Stimulated activated CD8-positive, alpha-beta memory T cell treated with anti-CD3 and anti-CD28 coated beads, Interleukin-15, amount 100 ng/mL, for 4 hours (primary cell): ENCODE measurements at regions not wholly inside any gene's neighbourhood (a gene's known extent, or its start where the extent isn't known, plus 50 kb on each side); places are given as distances from the start of the nearest gene placed in this dataset.

ENCODE experiments used
- DNase-seq, 2 donors: peaks; one replicate each; pipeline ENCODE4 v3.0.0-alpha.2; 2020; ENCODE audit warnings: low read depth in 2 of 2

DNA sequence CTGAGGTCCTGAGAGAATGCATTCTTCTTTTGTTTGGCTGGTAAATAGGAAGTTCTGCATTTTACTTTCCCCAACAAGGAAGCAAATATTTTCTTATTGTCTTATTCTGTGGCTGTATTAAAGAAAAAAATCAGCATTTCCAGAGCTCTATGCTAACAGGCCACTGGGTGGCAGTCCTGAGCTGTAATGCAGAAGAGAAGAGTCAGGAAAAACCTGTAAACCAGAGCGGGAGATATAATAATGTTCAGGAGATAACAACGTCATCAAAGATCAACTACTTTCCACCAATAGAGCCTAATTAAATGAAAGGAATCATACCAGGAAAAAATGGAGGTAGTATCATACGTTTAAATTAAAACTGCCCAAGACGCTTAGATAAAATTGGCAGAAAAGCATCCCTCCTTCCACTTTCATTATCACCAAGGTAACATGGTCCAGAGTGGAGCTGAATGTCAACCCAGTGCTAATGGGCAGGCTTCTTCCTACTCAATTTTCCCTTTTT, 55.6 kb upstream of the CARMIL1 start:
- DNase-seq: peak in 1 of 2 donors; percentile 13

DNA sequence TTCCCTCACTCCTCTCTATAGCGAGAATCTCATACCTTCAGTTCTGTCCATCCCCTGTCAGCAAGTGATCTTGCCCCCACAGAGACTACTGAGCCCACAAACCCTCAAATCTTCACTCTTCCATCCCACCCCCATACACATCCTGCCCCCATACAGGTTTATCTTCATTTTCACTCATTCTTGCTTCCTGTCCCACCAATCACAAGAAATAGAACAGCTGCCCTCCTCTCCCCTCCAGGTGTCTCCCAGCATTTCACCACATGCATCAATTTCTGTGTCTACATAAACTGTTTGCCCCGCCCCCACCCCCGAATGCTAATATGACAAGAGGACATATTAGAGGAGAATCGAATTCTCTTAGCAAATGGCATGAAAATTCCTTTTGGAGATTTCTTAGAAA, 54.9 kb upstream of the CARMIL1 start:
- DNase-seq: no peak

- no peak for DNase-seq
Measured at GRCh38 chr6:25227854-25228253, 51.3 kb upstream of the CARMIL1 start.
